ENCODE measurements at regions not wholly inside any gene's neighbourhood (a gene's known extent, or its start where the extent isn't known, plus 50 kb on each side); places are given as distances from the start of the nearest gene placed in this dataset.

- Histone ChIP-seq H3K4me1 (ENCODE audit: control insufficient read depth, insufficient read depth, low read length) (no peaks in the 10 kb centered on the region), H3K4me3 (ENCODE audit: low read length) (no peak overlapping the region), H3K9me3 (ENCODE audit: control insufficient read depth, insufficient read depth, low read length) (no peaks in the 10 kb centered on the region), H3K27ac (ENCODE audit: low read length) (no peak overlapping the region), H3K36me3 (ENCODE audit: control insufficient read depth, insufficient read depth, low read length) (no peaks in the 10 kb centered on the region), H3K27me3 (ENCODE audit: control insufficient read depth, insufficient read depth, low read length) (no peaks in the 10 kb centered on the region)
- no peak for DNase-seq (ENCODE audit: low read depth, low spot score)
- WGBS (ENCODE audit: insufficient coverage, insufficient read length): no CpG with 5 or more reads among the region's 3 CpGs
Observed at GRCh38 chr18:37628470-37629220, 63.0 kb upstream of the CELF4 start.

GRCh38 chr18:37624318-37624717 is 58.7 kb upstream of the CELF4 start:
- WGBS (ENCODE audit: insufficient coverage, insufficient read length): no CpG with 5 or more reads among the region's 2 CpGs
- no peaks in the 10 kb centered on the region for H3K9me3 ChIP-seq (ENCODE audit: control insufficient read depth, insufficient read depth, low read length)
- no peaks in the 10 kb centered on the region for H3K27me3 ChIP-seq (ENCODE audit: control insufficient read depth, insufficient read depth, low read length)
- no peak overlapping the region for H3K27ac ChIP-seq (ENCODE audit: low read length)
- H3K4me1 ChIP-seq (ENCODE audit: control insufficient read depth, insufficient read depth, low read length): no peaks in the 10 kb centered on the region
- no peak for DNase-seq (ENCODE audit: low read depth, low spot score)
- H3K36me3 ChIP-seq (ENCODE audit: control insufficient read depth, insufficient read depth, low read length): no peaks in the 10 kb centered on the region
- no peak overlapping the region for H3K4me3 ChIP-seq (ENCODE audit: low read length)

GRCh38 chr18:37619964-37620363 is 54.4 kb upstream of the CELF4 start:
- Histone ChIP-seq H3K4me1 (ENCODE audit: control insufficient read depth, insufficient read depth, low read length) (no peaks in the 10 kb centered on the region), H3K36me3 (ENCODE audit: control insufficient read depth, insufficient read depth, low read length) (no peaks in the 10 kb centered on the region), H3K9me3 (ENCODE audit: control insufficient read depth, insufficient read depth, low read length) (no peaks in the 10 kb centered on the region), H3K4me3 (ENCODE audit: low read length) (no peak overlapping the region), H3K27me3 (ENCODE audit: control insufficient read depth, insufficient read depth, low read length) (no peaks in the 10 kb centered on the region), H3K27ac (ENCODE audit: low read length) (no peak overlapping the region)
- no CpG with 5 or more reads among the region's 4 CpGs for WGBS (ENCODE audit: insufficient coverage, insufficient read length)
- DNase-seq (ENCODE audit: low read depth, low spot score): no peak

DNA sequence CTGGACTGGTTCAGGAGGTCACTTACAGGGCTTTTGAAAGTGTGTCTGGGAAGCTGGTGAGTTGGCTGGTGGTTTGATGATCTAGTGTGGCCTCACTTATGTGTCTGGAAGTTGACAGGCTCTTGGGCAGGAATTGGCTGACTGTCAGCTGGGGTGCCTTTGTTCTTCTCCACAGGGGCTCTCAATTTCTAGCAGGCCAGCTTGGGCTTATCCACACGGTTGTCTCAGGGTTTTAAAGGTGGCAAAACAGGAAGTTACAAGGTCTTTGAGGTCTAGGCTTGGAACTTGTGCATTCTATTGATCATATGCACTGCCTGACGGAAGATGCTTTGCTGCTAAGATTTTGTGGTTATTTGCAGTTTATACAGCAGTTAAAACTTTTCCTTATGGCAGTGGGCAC is 52.0 kb upstream of the CELF4 start:
- no peaks in the 10 kb centered on the region for H3K4me1 ChIP-seq (ENCODE audit: control insufficient read depth, insufficient read depth, low read length)
- DNase-seq (ENCODE audit: low read depth, low spot score): no peak
- no peaks in the 10 kb centered on the region for H3K27me3 ChIP-seq (ENCODE audit: control insufficient read depth, insufficient read depth, low read length)
- no peak overlapping the region for H3K27ac ChIP-seq (ENCODE audit: low read length)
- H3K9me3 ChIP-seq (ENCODE audit: control insufficient read depth, insufficient read depth, low read length): no peaks in the 10 kb centered on the region
- H3K36me3 ChIP-seq (ENCODE audit: control insufficient read depth, insufficient read depth, low read length): no peaks in the 10 kb centered on the region
- no peak overlapping the region for H3K4me3 ChIP-seq (ENCODE audit: low read length)
- no CpG with 5 or more reads among the region's 2 CpGs for WGBS (ENCODE audit: insufficient coverage, insufficient read length)
